ENCODE measurements at regions not wholly inside any gene's neighbourhood (a gene's known extent, or its start where the extent isn't known, plus 50 kb on each side); places are given as distances from the start of the nearest gene placed in this dataset.

- no peak for TF ChIP-seq EP300 (IDR thresholded peaks at IDR 0.05)
- TF ChIP-seq POLR2A (IDR thresholded peaks at IDR 0.05), result no peak
- no peak for TF ChIP-seq CTCF (IDR thresholded peaks at IDR 0.05)
Observed at GRCh38 chr4:103361926-103362325, 163.8 kb upstream of the CENPE start.

All from gastroesophageal sphincter (tissue), 3 donors.